Stimulated activated CD8-positive, alpha-beta memory T cell treated with anti-CD3 and anti-CD28 coated beads, Interleukin-7, amount 100 ng/mL, for 4 hours (primary cell): ENCODE measurements at regions not wholly inside any gene's neighbourhood (a gene's known extent, or its start where the extent isn't known, plus 50 kb on each side); places are given as distances from the start of the nearest gene placed in this dataset.
"Not testable (repeated sequence)": the region's sequence is repeated elsewhere in the genome, so short reads cannot be mapped to it uniquely, and the experiment has no call there.

ENCODE experiments used
- DNase-seq, 2 donors: peaks; one replicate each; pipeline ENCODE4 v3.0.0-alpha.2; 2020; ENCODE audit warnings: low read depth in 2 of 2

DNA sequence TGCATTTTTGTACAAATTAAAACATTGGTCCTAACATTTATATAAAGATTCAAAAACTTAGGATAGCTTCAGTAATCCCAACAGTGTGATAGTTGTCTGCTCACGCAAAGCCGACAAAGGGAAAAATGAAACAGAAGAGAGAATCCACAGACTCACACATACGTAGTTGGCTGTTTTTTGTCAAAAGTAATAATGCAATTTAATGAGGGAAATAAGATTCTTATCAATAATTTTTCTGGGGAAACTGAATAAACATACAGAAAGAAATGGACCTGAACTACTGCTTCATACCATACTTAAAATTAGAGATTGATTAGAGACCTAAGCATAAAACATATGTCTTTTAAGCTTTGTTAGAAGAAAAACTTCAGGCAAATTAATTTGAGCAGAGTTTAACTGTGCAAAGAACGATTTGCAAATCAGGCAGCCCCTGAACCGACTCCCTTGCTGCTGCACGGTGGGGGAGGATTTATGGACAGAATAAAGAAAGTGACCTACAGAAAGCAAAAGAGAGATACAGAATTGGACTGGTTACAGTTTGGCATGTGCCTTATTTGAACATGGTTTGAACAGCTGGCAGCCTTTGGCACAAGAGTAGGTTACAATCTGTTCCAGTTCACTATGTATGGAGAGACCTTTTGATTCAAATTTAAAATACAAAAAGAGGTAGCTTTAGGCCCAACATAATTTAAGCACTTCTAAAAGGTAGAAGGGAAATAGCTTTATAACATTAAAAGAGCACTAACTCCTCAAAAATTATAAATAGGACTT, 64.9 kb upstream of the CTSV start:
- not testable (repeated sequence) for DNase-seq

DNA sequence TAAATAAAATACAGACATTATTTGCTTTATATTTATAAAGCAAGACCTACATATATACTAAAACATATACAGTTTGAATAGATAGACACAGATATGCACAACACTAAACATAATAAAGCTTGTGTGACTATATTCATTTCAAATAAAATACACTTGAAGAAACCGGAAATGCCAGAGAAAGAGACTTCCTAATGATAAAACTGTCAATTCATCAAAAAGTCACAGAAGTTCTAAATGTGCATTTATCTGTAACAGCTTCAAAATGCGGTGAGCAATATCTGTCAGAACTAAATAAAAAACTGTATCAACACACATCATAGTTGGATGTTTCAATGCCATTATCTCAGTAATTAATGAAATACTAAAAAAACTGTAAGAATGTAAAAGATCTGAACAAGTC, 60.6 kb upstream of the CTSV start:
- not testable (repeated sequence) for DNase-seq

DNA sequence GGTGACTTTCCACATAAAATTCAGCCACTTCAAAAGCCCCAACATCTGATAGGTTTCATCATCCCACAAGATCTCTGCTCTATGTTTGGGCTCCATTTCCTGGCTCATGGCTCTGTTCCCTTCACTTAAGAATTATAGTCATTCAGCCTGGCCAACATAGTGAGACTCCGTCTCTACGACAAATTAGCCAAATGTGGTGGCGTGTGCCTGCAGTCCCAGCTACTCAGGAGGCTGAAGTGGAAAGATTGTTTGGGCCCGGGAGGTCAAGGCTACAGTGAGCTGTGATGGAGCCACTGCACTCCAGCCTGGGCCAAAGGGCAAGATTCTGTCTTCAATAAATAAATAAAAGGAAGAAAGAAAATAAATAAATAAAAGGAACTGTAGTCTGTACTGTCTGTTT, 57.9 kb upstream of the CTSV start:
- DNase-seq: no peak

DNA sequence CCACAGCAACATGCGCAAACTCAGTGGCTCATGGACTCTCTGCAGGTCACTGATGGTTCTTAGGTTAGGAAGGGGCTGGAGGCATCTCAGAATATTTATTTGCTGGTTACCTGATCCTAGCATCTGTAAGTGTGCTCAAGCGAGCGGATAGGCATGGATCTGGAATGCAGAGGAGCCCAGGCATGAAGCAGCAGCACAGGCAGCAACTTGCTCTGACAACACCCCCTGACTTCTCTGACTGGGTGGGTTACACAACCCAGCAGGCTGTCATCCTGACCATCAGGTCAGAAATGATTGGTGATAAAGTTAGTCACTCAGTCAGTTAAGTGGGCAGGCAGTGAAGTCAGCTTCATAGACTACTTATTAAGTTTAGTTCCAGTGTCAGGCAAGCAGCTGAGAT, 50.4 kb upstream of the CTSV start:
- not testable (repeated sequence) for DNase-seq
